Gastrocnemius medialis (tissue), 4 donors: ENCODE measurements at regions not wholly inside any gene's neighbourhood (a gene's known extent, or its start where the extent isn't known, plus 50 kb on each side); places are given as distances from the start of the nearest gene placed in this dataset.
"Not testable (repeated sequence)": the region's sequence is repeated elsewhere in the genome, so short reads cannot be mapped to it uniquely, and the experiment has no call there.

Source experiments
- ATAC-seq, 2 donors: fragments of 150-250 bp; one replicate each; pipeline ENCODE4 v1.9.1; 2016
- DNase-seq, 2 donors: peaks; one replicate each; pipeline ENCODE4 v3.0.0-alpha.2; 2019
- H3K27ac ChIP-seq, 4 donors: fragments of 200-600 bp; sonication (generic); 1 replicate in 1 of 4; 2 replicates in 3 of 4; pipeline ENCODE4 v1.5.1; 2016 to 2018; ENCODE audit warnings: mild to moderate bottlenecking in 2 of 4, moderate library complexity in 1 of 4
- H3K27me3 ChIP-seq, 3 donors: fragments of 200-600 bp; sonication (generic) in 2 of 3; 1 replicate in 1 of 3; 2 replicates in 2 of 3; pipeline versions ENCODE4 v1.5.1 to v1.6.0; 2016 to 2019; ENCODE audit warnings: mild to moderate bottlenecking in 1 of 3, moderate library complexity in 1 of 3
- H3K36me3 ChIP-seq, 2 donors: fragments of 200-600 bp; sonication (generic) in 1 of 2; one replicate each; pipeline ENCODE4 v1.5.1; 2017 to 2018
- H3K4me1 ChIP-seq, 2 donors: fragments of 200-600 bp; sonication (generic) in 1 of 2; one replicate each; pipeline ENCODE4 v1.5.1; 2016 to 2017; ENCODE audit warnings: mild to moderate bottlenecking in 2 of 2
- H3K4me3 ChIP-seq, 4 donors: fragments of 200-600 bp; sonication (generic) in 3 of 4; 1 replicate in 1 of 4; 2 replicates in 3 of 4; pipeline ENCODE4 v1.5.1; 2016 to 2019; ENCODE audit warnings: mild to moderate bottlenecking in 2 of 4
- H3K9me3 ChIP-seq, 3 donors: fragments of 200-600 bp; sonication (generic) in 2 of 3; 1 replicate in 1 of 3; 2 replicates in 2 of 3; pipeline ENCODE4 v1.5.1; 2016 to 2019
- CTCF ChIP-seq, 5 experiments: fragments of 450-650 bp in 3 of 5; fragments of 200-600 bp in 2 of 5; sonication (generic) in 2 of 5; IDR thresholded peaks in 4 of 5; conservative IDR thresholded peaks in 1 of 5; 1 replicate in 4 of 5; 2 replicates in 1 of 5; pipeline ENCODE4 v1.5.1; 2016 to 2019; ENCODE audit warnings: antibody characterized with exemption in 5 of 5, mild to moderate bottlenecking in 3 of 5, moderate library complexity in 3 of 5
- POLR2A ChIP-seq, 2 donors: fragments of 450-650 bp; IDR thresholded peaks; one replicate each; pipeline ENCODE4 v1.6.1; 2017; ENCODE audit warnings: antibody characterized with exemption in 2 of 2, mild to moderate bottlenecking in 2 of 2, moderate library complexity in 2 of 2
- in situ Hi-C, 4 donors: fragments of 200-750 bp; cut with MboI; loops; one replicate each; pipeline versions ENCODE4 v1.15.0 to v1.8.0; 2017; ENCODE audit warnings: low sequenced_read_pairs in 4 of 4
- intact Hi-C: fragments of 100-400 bp; cut with DNase I; formaldehyde crosslinking; loops from one replicate; pipeline ENCODE4 v1.15.1; 2023; ENCODE audit warnings: low total_unique reads

- no peak for DNase-seq
- no peak for ATAC-seq
- peaks cover 0 to 13% (median 0%) of the 10 kb centered on the region in 3 donors for H3K27me3 ChIP-seq
- no peaks in the 10 kb centered on the region for H3K36me3 ChIP-seq
- no peak overlapping the region for H3K4me3 ChIP-seq
- no peak overlapping the region for H3K27ac ChIP-seq
- no peak for TF ChIP-seq POLR2A (IDR thresholded peaks at IDR 0.05)
- no peak for TF ChIP-seq CTCF (IDR thresholded peaks at IDR 0.05 in 4 of 5, conservative IDR thresholded peaks at IDR 0.05 in 1 of 5)
- in situ Hi-C loops (no loop called here), intact Hi-C loops (no loop called here)
- H3K9me3 ChIP-seq, result no peaks in the 10 kb centered on the region
- peaks cover 10 to 24% of the 10 kb centered on the region in 2 donors for H3K4me1 ChIP-seq
Measured at GRCh38 chr2:237209885-237210284, 124.2 kb downstream of the COPS8 start.

- ATAC-seq, result no peak
- intact Hi-C loops (no loop called here), in situ Hi-C loops (no loop called here)
- no peak for TF ChIP-seq POLR2A (IDR thresholded peaks at IDR 0.05)
- TF ChIP-seq CTCF (IDR thresholded peaks at IDR 0.05 in 4 of 5, conservative IDR thresholded peaks at IDR 0.05 in 1 of 5), result no peak
- peaks cover 10 to 20% of the 10 kb centered on the region in 2 donors for H3K4me1 ChIP-seq
- peaks cover 0 to 12% (median 0%) of the 10 kb centered on the region in 3 donors for H3K27me3 ChIP-seq
- no peaks in the 10 kb centered on the region for H3K9me3 ChIP-seq
- no peak overlapping the region for H3K27ac ChIP-seq
- H3K4me3 ChIP-seq, result no peak overlapping the region
- DNase-seq, result no peak
- H3K36me3 ChIP-seq, result no peaks in the 10 kb centered on the region
Measured at GRCh38 chr2:237210297-237210696, 124.6 kb downstream of the COPS8 start.

GRCh38 chr2:237210763-237211162 is 125.1 kb downstream of the COPS8 start:
- H3K27me3 ChIP-seq, result peaks cover 0 to 12% (median 0%) of the 10 kb centered on the region in 3 donors
- no peaks in the 10 kb centered on the region for H3K36me3 ChIP-seq
- DNase-seq (no peak), ATAC-seq (no peak)
- intact Hi-C loops, result no loop called here
- no peak overlapping the region for H3K27ac ChIP-seq
- in situ Hi-C loops, result no loop called here
- TF ChIP-seq CTCF (IDR thresholded peaks at IDR 0.05 in 4 of 5, conservative IDR thresholded peaks at IDR 0.05 in 1 of 5) (no peak), POLR2A (IDR thresholded peaks at IDR 0.05) (no peak)
- H3K9me3 ChIP-seq, result no peaks in the 10 kb centered on the region
- no peak overlapping the region for H3K4me3 ChIP-seq
- H3K4me1 ChIP-seq, result peaks cover 10 to 16% of the 10 kb centered on the region in 2 donors

- H3K4me3 ChIP-seq, ATAC-seq, H3K36me3 ChIP-seq, H3K4me1 ChIP-seq, in situ Hi-C loops, DNase-seq, H3K27me3 ChIP-seq, H3K27ac ChIP-seq, H3K9me3 ChIP-seq, intact Hi-C loops: not testable (repeated sequence)
Measured at GRCh38 chr2:237212356-237213279, 126.9 kb downstream of the COPS8 start.

- Histone ChIP-seq H3K4me3 (no peak overlapping the region), H3K36me3 (no peaks in the 10 kb centered on the region), H3K9me3 (no peaks in the 10 kb centered on the region), H3K27me3 (peaks cover 0 to 9% (median 0%) of the 10 kb centered on the region in 3 donors), H3K27ac (peak overlapping the region in 2 of 4 donors; percentile 2 to 18), H3K4me1 (no peaks in the 10 kb centered on the region)
- intact Hi-C loops (no loop called here), in situ Hi-C loops (no loop called here)
- ATAC-seq (peak in 1 of 2 donors; percentile 43), DNase-seq (peak in 1 of 2 donors; percentile 40)
- TF ChIP-seq CTCF (IDR thresholded peaks at IDR 0.05 in 4 of 5, conservative IDR thresholded peaks at IDR 0.05 in 1 of 5) (no peak), POLR2A (IDR thresholded peaks at IDR 0.05) (no peak)
Measured at GRCh38 chr2:237213315-237214022, 127.8 kb downstream of the COPS8 start.
